DND-41 (cell line): ENCODE measurements at regions not wholly inside any gene's neighbourhood (a gene's known extent, or its start where the extent isn't known, plus 50 kb on each side); places are given as distances from the start of the nearest gene placed in this dataset.

Experiments used
- ATAC-seq: fragments of 200-7000 bp; cut with Tn5 transposase; 3 replicates; pipeline ENCODE4 v1.9.1; 2021; ENCODE audit warnings: low read depth; ENCODE audit not compliant: insufficient read depth
- DNase-seq: peaks from one replicate; pipeline ENCODE4 v3.0.0-alpha.2; 2020
- H2AFZ ChIP-seq: 2 replicates; pipeline ENCODE4 v1.6.0; 2012; ENCODE audit warnings: low read depth, low read length
- H3K27ac ChIP-seq: 2 replicates; pipeline ENCODE4 v1.5.1; 2012; ENCODE audit warnings: low read length, inconsistent platforms
- H3K27me3 ChIP-seq: fragments of 200-600 bp; sonication (generic); 2 replicates; pipeline ENCODE4 v1.6.0; 2012; ENCODE audit warnings: low read length, mild to moderate bottlenecking, inconsistent platforms; ENCODE audit not compliant: insufficient read depth, poor library complexity
- H3K36me3 ChIP-seq: 2 replicates; pipeline ENCODE4 v1.5.1; 2012; ENCODE audit warnings: low read length, inconsistent platforms; ENCODE audit not compliant: insufficient read depth
- H3K4me1 ChIP-seq: 2 replicates; pipeline ENCODE4 v1.5.1; 2012; ENCODE audit warnings: mild to moderate bottlenecking, low read length; ENCODE audit not compliant: insufficient read depth
- H3K4me2 ChIP-seq: 2 replicates; pipeline ENCODE4 v1.6.0; 2012; ENCODE audit warnings: mild to moderate bottlenecking, moderate library complexity, low read length, inconsistent platforms; ENCODE audit not compliant: insufficient read depth
- H3K4me3 ChIP-seq, 2 experiments: fragments of 200-600 bp in 1 of 2; shearing (Covaris generic) in 1 of 2; 2 replicates each; pipeline ENCODE4 v1.5.1; 2012 to 2016; ENCODE audit warnings: inconsistent platforms in 2 of 2, low read length in 2 of 2, mild to moderate bottlenecking in 2 of 2, low read depth in 1 of 2, moderate library complexity in 1 of 2
- H3K79me2 ChIP-seq: 2 replicates; pipeline ENCODE4 v1.6.0; 2012; ENCODE audit warnings: low read length, inconsistent platforms; ENCODE audit not compliant: insufficient read depth
- H3K9ac ChIP-seq: 2 replicates; pipeline ENCODE4 v1.6.0; 2012; ENCODE audit warnings: low read depth, mild to moderate bottlenecking, inconsistent platforms, low read length, moderate library complexity
- H3K9me3 ChIP-seq: 2 replicates; pipeline ENCODE4 v1.5.1; 2012; ENCODE audit warnings: low read length, moderate library complexity, mild to moderate bottlenecking, inconsistent platforms; ENCODE audit not compliant: insufficient read depth, severe bottlenecking
- H4K20me1 ChIP-seq: 2 replicates; pipeline ENCODE4 v1.6.0; 2012; ENCODE audit warnings: low read length; ENCODE audit not compliant: insufficient read depth
- CTCF ChIP-seq: IDR thresholded peaks from 2 replicates; pipeline ENCODE4 v1.5.1; 2012; ENCODE audit warnings: borderline replicate concordance, low read length, moderate library complexity, mild to moderate bottlenecking; ENCODE audit not compliant: poor library complexity, severe bottlenecking; ENCODE audit errors: extremely low read depth
- EZH2 ChIP-seq: IDR thresholded peaks from 3 replicates; pipeline ENCODE4 v1.6.1; 2012; ENCODE audit warnings: borderline replicate concordance, low read depth, mild to moderate bottlenecking, moderate library complexity, low read length, inconsistent platforms; ENCODE audit not compliant: severe bottlenecking

- H3K36me3 ChIP-seq = no peaks in the 10 kb centered on the region
- no peaks in the 10 kb centered on the region for H3K27me3 ChIP-seq
- TF ChIP-seq EZH2 (no peak), CTCF (no peak)
- H3K4me2 ChIP-seq = no peak overlapping the region
- H3K79me2 ChIP-seq = no peaks in the 10 kb centered on the region
- no peak overlapping the region for H3K27ac ChIP-seq
- H3K9me3 ChIP-seq = no peaks in the 10 kb centered on the region
- no peak for ATAC-seq
- H4K20me1 ChIP-seq = no peaks in the 10 kb centered on the region
- no peak overlapping the region for H3K4me3 ChIP-seq
- no peak overlapping the region for H3K9ac ChIP-seq
- no peak for DNase-seq
- H2AFZ ChIP-seq = no peak overlapping the region
- H3K4me1 ChIP-seq = no peaks in the 10 kb centered on the region
Measured at GRCh38 chrX:7580127-7580526, 262.8 kb upstream of the VCX start.

- Histone ChIP-seq H3K9ac (no peak overlapping the region), H3K4me1 (no peaks in the 10 kb centered on the region), H3K27ac (no peak overlapping the region), H4K20me1 (no peaks in the 10 kb centered on the region), H3K36me3 (no peaks in the 10 kb centered on the region), H2AFZ (no peak overlapping the region), H3K79me2 (no peaks in the 10 kb centered on the region), H3K9me3 (no peaks in the 10 kb centered on the region), H3K4me2 (no peak overlapping the region), H3K4me3 (no peak overlapping the region), H3K27me3 (no peaks in the 10 kb centered on the region)
- ATAC-seq (peak; percentile 87), DNase-seq (peak; percentile 49)
- TF ChIP-seq CTCF (no peak), EZH2 (no peak)
Measured at GRCh38 chrX:7574325-7574724, 268.6 kb upstream of the VCX start.

GRCh38 chrX:7570432-7571029 lies 272.4 kb upstream of the VCX start:
- DNase-seq (no peak), ATAC-seq (no peak)
- Histone ChIP-seq H3K4me3 (no peak overlapping the region), H3K9me3 (no peaks in the 10 kb centered on the region), H3K79me2 (no peaks in the 10 kb centered on the region), H3K36me3 (no peaks in the 10 kb centered on the region), H3K27ac (no peak overlapping the region), H3K4me1 (no peaks in the 10 kb centered on the region), H3K27me3 (no peaks in the 10 kb centered on the region), H2AFZ (no peak overlapping the region), H3K4me2 (no peak overlapping the region), H3K9ac (no peak overlapping the region), H4K20me1 (no peaks in the 10 kb centered on the region)
- TF ChIP-seq CTCF = no peak
- no peak for TF ChIP-seq EZH2

GRCh38 chrX:7568597-7568996 lies 274.4 kb upstream of the VCX start:
- H4K20me1 ChIP-seq = no peaks in the 10 kb centered on the region
- no peak overlapping the region for H3K4me2 ChIP-seq
- H3K4me1 ChIP-seq = no peaks in the 10 kb centered on the region
- no peak overlapping the region for H3K27ac ChIP-seq
- DNase-seq (no peak), ATAC-seq (no peak)
- TF ChIP-seq CTCF (no peak), EZH2 (no peak)
- no peak overlapping the region for H2AFZ ChIP-seq
- H3K79me2 ChIP-seq = no peaks in the 10 kb centered on the region
- no peak overlapping the region for H3K4me3 ChIP-seq
- no peak overlapping the region for H3K9ac ChIP-seq
- no peaks in the 10 kb centered on the region for H3K36me3 ChIP-seq
- no peaks in the 10 kb centered on the region for H3K27me3 ChIP-seq
- no peaks in the 10 kb centered on the region for H3K9me3 ChIP-seq
